Pancreas (tissue), 10 donors: ENCODE measurements at regions not wholly inside any gene's neighbourhood (a gene's known extent, or its start where the extent isn't known, plus 50 kb on each side); places are given as distances from the start of the nearest gene placed in this dataset.

Experiments used
- ATAC-seq, 4 donors: fragments of 200-7000 bp; cut with Tn5 transposase; one replicate each; pipeline versions ENCODE4 v1.8.0 to v1.9.1; 2020; ENCODE audit warnings: mild to moderate bottlenecking in 4 of 4, moderate library complexity in 4 of 4
- DNase-seq, 6 donors: peaks; one replicate each; pipeline ENCODE4 v3.0.0-alpha.2; 2020
- FAIRE-seq: peaks from 2 replicates; lab custom pipeline; 2012; peaks lifted over from hg19 to GRCh38; lab: Jason Lieb, UNC
- H3K27ac ChIP-seq, 4 donors: fragments of 200-600 bp; sonication (generic); 1 replicate in 3 of 4; 2 replicates in 1 of 4; pipeline versions ENCODE4 v1.5.0 to v1.8.0; 2020
- H3K27me3 ChIP-seq, 4 donors: fragments of 200-600 bp; one replicate each; pipeline ENCODE4 v1.8.0; 2021
- H3K36me3 ChIP-seq, 3 donors: fragments of 200-600 bp; sonication (generic) in 1 of 3; one replicate each; pipeline versions ENCODE4 v1.5.0 to v1.8.0; 2020 to 2021
- H3K4me1 ChIP-seq, 3 donors: fragments of 200-600 bp; one replicate each; pipeline ENCODE4 v1.8.0; 2021
- H3K4me3 ChIP-seq, 4 donors: fragments of 200-600 bp; sonication (generic) in 2 of 4; one replicate each; pipeline versions ENCODE4 v1.5.0 to v1.8.0; 2020 to 2021
- H3K9me3 ChIP-seq, 4 donors: fragments of 200-600 bp; one replicate each; pipeline ENCODE4 v1.8.0; 2021
- CTCF ChIP-seq, 4 donors: fragments of 200-600 bp; sonication (generic) in 3 of 4; IDR thresholded peaks; one replicate each; pipeline versions ENCODE4 v1.5.0 to v1.8.0; 2021; ENCODE audit warnings: antibody characterized with exemption in 4 of 4
- WGBS, 2 donors: extraction: QIAGEN DNeasy Blood & Tissue Kit; methylation state at CpG; one replicate each; pipeline ENCODE4 v1.1.7; 2013; 5-methylcytosine and 5-hydroxymethylcytosine counted together
- intact Hi-C, 3 donors: fragments of 100-400 bp; cut with DNase I; formaldehyde crosslinking; loops; one replicate each; pipeline versions ENCODE4 v1.11.1 to v1.14.2; 2022
- donor health status: healthy with polysubstance abuse.
- donor health status: DM: no; HTN: no; CAD: no; lungs with moderate emphysema.
- donor health status: DM: no; HTN: no; CAD: no.
- donor health status: control.
- donor health status: control.
- donor health status: Bipolar disorder and iron deficiency.
- donor health status: DM: yes; HTN: yes; CAD: no.
- donor health status: DM: no; HTN: no; CAD: no.
- donor health status: DM: no; HTN: no; CAD: no.
- donor health status: DM: yes; HTN: yes; CAD: no.

- intact Hi-C loops: no loop called here
- ATAC-seq (no peak), DNase-seq (no peak), FAIRE-seq (no peak)
- H3K9me3 ChIP-seq: no peaks in the 10 kb centered on the region
- H3K27me3 ChIP-seq: peaks cover 0 to 15% (median 0%) of the 10 kb centered on the region in 4 donors
- no peak for TF ChIP-seq CTCF (IDR thresholded peaks at IDR 0.05)
- H3K4me1 ChIP-seq: no peaks in the 10 kb centered on the region
- no peak overlapping the region for H3K4me3 ChIP-seq
- no peaks in the 10 kb centered on the region for H3K36me3 ChIP-seq
- 50 to 66% methylated on average over 4 of the region's 4 CpGs for WGBS, 2 donors
- H3K27ac ChIP-seq: no peak overlapping the region
Observed at GRCh38 chr13:111650626-111651025, 330.2 kb downstream of the TEX29 start.

GRCh38 chr13:111652676-111653075 is 332.2 kb downstream of the TEX29 start:
- intact Hi-C loops: no loop called here
- H3K36me3 ChIP-seq: no peaks in the 10 kb centered on the region
- TF ChIP-seq CTCF (IDR thresholded peaks at IDR 0.05): no peak
- no peak for ATAC-seq
- H3K27ac ChIP-seq: no peak overlapping the region
- H3K4me1 ChIP-seq: no peaks in the 10 kb centered on the region
- 64 to 72% methylated on average over 6 of the region's 6 CpGs for WGBS, 2 donors
- no peak for DNase-seq
- peaks cover 0 to 15% (median 0%) of the 10 kb centered on the region in 4 donors for H3K27me3 ChIP-seq
- no peak for FAIRE-seq
- no peaks in the 10 kb centered on the region for H3K9me3 ChIP-seq
- no peak overlapping the region for H3K4me3 ChIP-seq

GRCh38 chr13:111654531-111654930 is 334.1 kb downstream of the TEX29 start:
- WGBS, 2 donors: 76 to 85% methylated on average over 8 of the region's 8 CpGs
- Histone ChIP-seq H3K36me3 (no peaks in the 10 kb centered on the region), H3K27me3 (peaks cover 0 to 15% (median 0%) of the 10 kb centered on the region in 4 donors), H3K4me1 (no peaks in the 10 kb centered on the region), H3K4me3 (no peak overlapping the region), H3K27ac (no peak overlapping the region), H3K9me3 (no peaks in the 10 kb centered on the region)
- intact Hi-C loops: no loop called here
- FAIRE-seq: no peak
- no peak for TF ChIP-seq CTCF (IDR thresholded peaks at IDR 0.05)
- DNase-seq: no peak
- ATAC-seq: no peak

- no peak overlapping the region for H3K4me3 ChIP-seq
- no peaks in the 10 kb centered on the region for H3K4me1 ChIP-seq
- H3K27ac ChIP-seq: no peak overlapping the region
- H3K27me3 ChIP-seq: peaks cover 0 to 6% (median 0%) of the 10 kb centered on the region in 4 donors
- ATAC-seq (no peak), FAIRE-seq (no peak), DNase-seq (no peak)
- TF ChIP-seq CTCF (IDR thresholded peaks at IDR 0.05): no peak
- intact Hi-C loops: no loop called here
- H3K9me3 ChIP-seq: no peaks in the 10 kb centered on the region
- H3K36me3 ChIP-seq: no peaks in the 10 kb centered on the region
- 69 to 80% methylated on average over 19 of the region's 19 CpGs for WGBS, 2 donors
Observed at GRCh38 chr13:111656439-111656838, 336.0 kb downstream of the TEX29 start.

- no peaks in the 10 kb centered on the region for H3K4me1 ChIP-seq
- ATAC-seq (no peak), DNase-seq (no peak), FAIRE-seq (no peak)
- H3K4me3 ChIP-seq: no peak overlapping the region
- H3K9me3 ChIP-seq: no peaks in the 10 kb centered on the region
- no peak for TF ChIP-seq CTCF (IDR thresholded peaks at IDR 0.05)
- intact Hi-C loops: no loop called here
- H3K27me3 ChIP-seq: no peaks in the 10 kb centered on the region
- H3K27ac ChIP-seq: no peak overlapping the region
- 68 to 79% methylated on average over 5 of the region's 5 CpGs for WGBS, 2 donors
- no peaks in the 10 kb centered on the region for H3K36me3 ChIP-seq
Observed at GRCh38 chr13:111657013-111657412, 336.6 kb downstream of the TEX29 start.
